GM12864 (cell line): ENCODE measurements at regions not wholly inside any gene's neighbourhood (a gene's known extent, or its start where the extent isn't known, plus 50 kb on each side); places are given as distances from the start of the nearest gene placed in this dataset.

Source experiments
- DNase-seq: peaks from one replicate; pipeline ENCODE4 v3.0.0-alpha.2; 2011; ENCODE audit warnings: low read depth
- H3K4me3 ChIP-seq: 2 replicates; pipeline ENCODE4 v1.5.1; 2011; ENCODE audit warnings: mild to moderate bottlenecking, low read depth, low read length, control low read depth
- TF ChIP-seq, protein P1 (sequence below): IDR thresholded peaks from 2 replicates; pipeline ENCODE4 v1.5.1; 2011; ENCODE audit warnings: low read depth, mild to moderate bottlenecking, moderate library complexity, low read length, control low read depth, inconsistent platforms; ENCODE audit errors: missing control alignments

DNA sequence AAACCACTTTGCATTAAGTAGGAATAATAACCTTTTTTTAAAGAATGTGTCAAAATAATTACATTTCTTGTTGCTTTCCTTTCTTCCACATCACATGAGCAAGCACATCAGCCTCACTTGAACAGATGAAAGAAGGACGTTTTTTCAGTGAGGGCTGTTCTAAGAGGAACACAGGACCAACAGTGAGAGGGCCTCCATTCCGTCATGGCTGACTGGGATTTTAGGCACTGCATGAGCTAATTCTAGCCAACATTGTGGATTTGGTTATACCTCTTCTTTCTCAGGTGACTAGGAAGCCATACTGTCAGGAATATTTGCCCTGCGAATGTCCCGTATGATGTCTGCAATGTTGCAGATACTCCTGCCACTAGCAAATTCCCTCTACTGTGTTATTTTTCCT lies 87.6 kb downstream of the LINC00237 start:
- no peak overlapping the region for H3K4me3 ChIP-seq
- DNase-seq: no peak
- TF ChIP-seq, protein P1, sequence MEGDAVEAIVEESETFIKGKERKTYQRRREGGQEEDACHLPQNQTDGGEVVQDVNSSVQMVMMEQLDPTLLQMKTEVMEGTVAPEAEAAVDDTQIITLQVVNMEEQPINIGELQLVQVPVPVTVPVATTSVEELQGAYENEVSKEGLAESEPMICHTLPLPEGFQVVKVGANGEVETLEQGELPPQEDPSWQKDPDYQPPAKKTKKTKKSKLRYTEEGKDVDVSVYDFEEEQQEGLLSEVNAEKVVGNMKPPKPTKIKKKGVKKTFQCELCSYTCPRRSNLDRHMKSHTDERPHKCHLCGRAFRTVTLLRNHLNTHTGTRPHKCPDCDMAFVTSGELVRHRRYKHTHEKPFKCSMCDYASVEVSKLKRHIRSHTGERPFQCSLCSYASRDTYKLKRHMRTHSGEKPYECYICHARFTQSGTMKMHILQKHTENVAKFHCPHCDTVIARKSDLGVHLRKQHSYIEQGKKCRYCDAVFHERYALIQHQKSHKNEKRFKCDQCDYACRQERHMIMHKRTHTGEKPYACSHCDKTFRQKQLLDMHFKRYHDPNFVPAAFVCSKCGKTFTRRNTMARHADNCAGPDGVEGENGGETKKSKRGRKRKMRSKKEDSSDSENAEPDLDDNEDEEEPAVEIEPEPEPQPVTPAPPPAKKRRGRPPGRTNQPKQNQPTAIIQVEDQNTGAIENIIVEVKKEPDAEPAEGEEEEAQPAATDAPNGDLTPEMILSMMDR: no peak

DNA sequence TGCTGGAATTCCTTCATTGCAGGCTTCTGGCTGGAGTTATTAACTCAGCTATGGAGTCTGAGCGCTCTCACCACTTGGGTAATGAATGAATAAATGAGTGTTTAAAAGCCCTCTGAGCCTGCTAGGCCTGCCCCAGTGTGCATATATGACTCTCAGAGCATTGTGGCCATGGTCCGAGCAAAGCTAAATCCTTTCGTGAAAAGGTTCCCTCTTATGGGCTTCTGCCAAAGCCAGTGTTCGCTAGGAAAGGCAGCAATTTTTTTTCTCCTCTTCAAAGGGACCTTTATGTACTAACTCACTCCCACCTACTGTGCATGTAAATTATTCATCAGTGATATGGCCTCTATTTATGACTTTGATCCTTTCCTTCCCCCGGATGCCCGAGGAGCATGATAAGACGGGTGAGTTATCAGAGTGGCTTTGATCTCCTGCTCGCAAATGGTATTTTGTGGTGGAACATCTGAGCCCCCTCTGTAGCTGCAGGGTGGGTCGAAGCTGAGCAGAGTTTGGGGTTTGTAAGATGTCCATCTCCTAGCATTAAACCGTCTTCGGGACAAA lies 88.6 kb downstream of the LINC00237 start:
- H3K4me3 ChIP-seq: no peak overlapping the region
- DNase-seq: no peak
- TF ChIP-seq, protein P1: no peak

DNA sequence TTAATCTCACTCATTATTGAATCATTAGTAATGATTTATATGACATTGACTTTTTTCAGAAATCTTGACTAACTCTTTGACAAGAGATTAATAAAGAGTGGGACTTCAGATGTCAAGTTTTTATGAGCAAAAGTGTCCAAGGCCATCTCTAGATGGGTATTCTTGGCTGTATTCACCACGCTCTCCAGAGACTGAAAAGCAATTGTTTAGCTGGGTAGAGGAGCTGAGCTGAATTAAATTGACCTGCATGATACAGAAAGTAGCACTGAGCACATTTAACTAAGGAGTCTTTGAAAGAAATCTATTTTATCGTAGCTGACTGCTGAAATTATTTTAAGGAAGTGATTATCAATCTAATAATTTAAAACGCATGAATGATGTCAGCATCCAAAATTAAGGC lies 89.4 kb downstream of the LINC00237 start:
- H3K4me3 ChIP-seq: no peak overlapping the region
- TF ChIP-seq, protein P1: no peak
- DNase-seq: no peak

DNA sequence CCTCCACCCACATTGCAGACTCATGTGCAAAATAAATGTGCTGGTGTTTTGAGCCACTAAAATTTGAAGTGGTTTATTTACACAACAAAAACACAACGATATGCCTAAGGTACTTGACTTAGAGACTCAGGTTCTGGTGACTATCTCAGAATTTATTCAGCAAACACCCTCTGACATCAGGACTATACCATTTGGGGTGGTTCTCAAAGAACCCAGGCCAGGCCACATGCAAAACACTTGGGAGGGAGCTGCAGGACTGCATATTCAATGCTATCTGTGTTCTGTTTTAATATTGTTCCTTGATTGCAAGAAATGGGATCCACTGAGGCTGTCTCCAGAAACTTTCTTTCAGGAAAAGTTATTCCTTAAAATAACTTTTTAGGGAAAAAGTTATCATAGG lies 91.6 kb downstream of the LINC00237 start:
- TF ChIP-seq, protein P1: no peak
- no peak overlapping the region for H3K4me3 ChIP-seq
- no peak for DNase-seq

DNA sequence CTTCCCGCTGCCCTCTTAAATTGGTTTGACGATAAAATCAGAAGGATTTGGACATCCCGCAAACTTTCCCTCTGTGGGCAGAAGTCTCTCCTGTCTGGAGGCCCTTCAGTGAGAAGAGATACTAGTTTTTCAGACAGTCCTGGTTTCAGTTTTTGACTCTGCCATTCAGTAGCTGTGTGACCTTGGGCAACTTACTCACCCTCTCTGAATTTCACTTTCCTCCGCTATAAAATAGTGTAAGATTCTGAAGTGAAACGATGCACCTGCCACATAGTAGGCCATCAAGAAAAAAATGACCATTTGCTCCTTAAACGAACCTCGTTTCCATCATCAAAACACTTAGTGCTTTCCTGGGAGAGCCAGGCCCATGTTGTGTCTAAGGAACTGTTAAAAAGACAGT lies 97.2 kb downstream of the LINC00237 start:
- TF ChIP-seq, protein P1: no peak
- no peak overlapping the region for H3K4me3 ChIP-seq
- no peak for DNase-seq

DNA sequence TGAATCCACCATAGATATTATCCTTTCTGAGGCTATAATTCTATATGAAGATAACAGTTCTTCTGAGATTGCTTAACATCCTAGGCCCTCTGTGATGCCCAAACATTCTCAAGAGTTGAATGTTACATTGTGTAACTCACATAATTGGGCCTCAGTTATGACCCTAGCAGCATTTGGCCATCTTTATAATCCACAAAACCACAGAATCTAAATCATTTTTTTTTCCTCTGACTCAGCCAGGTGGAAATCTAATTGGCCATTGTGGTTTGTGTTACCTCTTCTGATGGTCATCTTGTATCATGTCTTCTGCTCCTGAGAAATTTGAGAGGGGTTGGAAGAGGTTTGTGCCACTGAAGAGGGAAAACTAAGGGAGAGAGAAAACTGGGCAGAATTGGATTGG lies 99.5 kb downstream of the LINC00237 start:
- H3K4me3 ChIP-seq: no peak overlapping the region
- TF ChIP-seq, protein P1: no peak
- no peak for DNase-seq

DNA sequence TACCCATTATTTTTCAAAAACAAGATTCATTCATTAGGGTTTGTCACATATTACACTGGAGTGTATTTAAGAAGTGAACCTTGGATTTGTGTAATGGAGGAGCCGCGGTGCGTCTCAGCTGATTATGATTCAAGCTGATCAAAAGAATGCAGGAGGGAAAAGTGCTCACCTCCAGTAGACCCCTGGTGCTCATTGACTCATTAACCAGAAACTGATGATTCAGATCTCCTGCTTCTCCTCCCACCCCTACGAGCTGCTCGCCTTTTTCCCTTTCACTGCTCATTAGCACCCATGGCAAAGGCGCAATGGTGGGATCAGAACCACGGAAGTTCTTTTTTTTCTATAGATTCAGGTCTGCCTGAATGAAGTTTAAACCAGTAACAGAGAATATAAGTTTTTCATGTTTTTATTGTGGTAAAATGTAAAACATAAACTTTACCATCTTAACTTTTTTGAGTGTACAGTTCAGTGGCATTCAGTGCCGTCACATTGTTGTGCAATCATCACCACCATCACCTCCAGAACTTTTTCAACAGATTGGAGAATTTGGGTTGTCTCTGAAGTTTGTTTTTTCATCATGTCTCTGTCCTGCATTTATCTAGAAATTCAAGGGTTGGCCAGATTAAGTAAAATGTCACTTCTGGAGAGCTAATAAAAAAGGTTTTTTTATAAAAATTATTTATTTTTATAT lies 101.6 kb downstream of the LINC00237 start:
- TF ChIP-seq, protein P1: no peak
- DNase-seq: no peak

More for the DNA sequence above, 101.6 kb downstream of the LINC00237 start:
- no peak overlapping the region for H3K4me3 ChIP-seq
